Natural killer cell treated with Interleukin-12 subunit alpha and Interleukin-12 subunit beta and Interleukin-15 and Interleukin-18, amount 100 ng/mL, for 72 hours (primary cell): ENCODE measurements at regions not wholly inside any gene's neighbourhood (a gene's known extent, or its start where the extent isn't known, plus 50 kb on each side); places are given as distances from the start of the nearest gene placed in this dataset.
A peak's percentile ranks its signal among the peaks of the same experiment; 100 is the strongest.
"Not testable (repeated sequence)": the region's sequence is repeated elsewhere in the genome, so short reads cannot be mapped to it uniquely, and the experiment has no call there.

Experiments
- ATAC-seq, 2 donors: fragments of 150-1000 bp; cut with Tn5 transposase in 1 of 2; sonication (Bioruptor Pico), chemical (Tn5 transposase) in 1 of 2; 2 replicates each; pipeline ENCODE4 v1.10.0; 2021
- DNase-seq: peaks from one replicate; pipeline ENCODE4 v3.0.0; 2022; ENCODE audit warnings: low spot score
- H3K27ac Mint-ChIP-seq, 2 donors: 1 replicate in 1 of 2; 2 replicates in 1 of 2; pipeline ENCODE4 v1.8.0; 2022; ENCODE audit warnings: mixed read lengths in 2 of 2, mild to moderate bottlenecking in 1 of 2, moderate library complexity in 1 of 2
- H3K27me3 Mint-ChIP-seq, 2 donors: 1 replicate in 1 of 2; 2 replicates in 1 of 2; pipeline ENCODE4 v1.8.0; 2022; ENCODE audit warnings: mixed read lengths in 2 of 2
- H3K36me3 Mint-ChIP-seq: one replicate; pipeline ENCODE4 v1.8.0; 2022; ENCODE audit warnings: mixed read lengths
- H3K4me1 Mint-ChIP-seq, 2 donors: 1 replicate in 1 of 2; 2 replicates in 1 of 2; pipeline ENCODE4 v1.8.0; 2022; ENCODE audit warnings: low read depth in 2 of 2, mixed read lengths in 2 of 2, mild to moderate bottlenecking in 1 of 2
- H3K4me3 Mint-ChIP-seq: one replicate; pipeline ENCODE4 v1.8.0; 2022; ENCODE audit warnings: mixed read lengths
- H3K9me3 Mint-ChIP-seq: 2 replicates; pipeline ENCODE4 v1.8.0; 2022; ENCODE audit warnings: mixed read lengths

- not testable (repeated sequence) for DNase-seq, ATAC-seq, H3K9me3 Mint-ChIP-seq, H3K27ac Mint-ChIP-seq, H3K36me3 Mint-ChIP-seq, H3K4me1 Mint-ChIP-seq, H3K4me3 Mint-ChIP-seq
- H3K27me3 Mint-ChIP-seq: peaks cover 18 to 19% of the 10 kb centered on the region in 2 donors
These were observed 214.5 kb downstream of the SIPA1L2 start for GRCh38 chr1:232415481-232415880.

DNA sequence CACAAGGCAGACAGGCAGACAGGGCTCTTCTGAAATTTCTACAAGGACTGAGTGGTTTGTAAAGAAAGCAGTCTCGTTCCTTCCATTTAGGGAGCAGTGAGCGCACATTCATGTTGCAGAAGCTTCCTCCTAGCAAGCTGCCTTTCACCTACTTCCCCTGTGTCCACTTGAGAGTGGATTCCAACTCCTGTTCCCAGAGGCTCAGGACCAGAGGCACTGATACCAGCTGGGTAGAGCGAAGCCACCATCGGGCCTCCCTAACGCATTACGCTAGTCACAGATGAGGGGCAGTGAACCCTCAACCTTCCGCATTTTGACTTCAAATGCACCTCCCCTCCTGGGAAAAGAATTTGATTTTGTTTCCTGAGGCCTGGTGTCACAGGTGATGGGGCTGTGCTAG is 215.8 kb downstream of the SIPA1L2 start:
- H3K36me3 Mint-ChIP-seq: no peaks in the 10 kb centered on the region
- H3K27ac Mint-ChIP-seq: no peak overlapping the region
- ATAC-seq (no peak), DNase-seq (no peak)
- H3K9me3 Mint-ChIP-seq: no peaks in the 10 kb centered on the region
- H3K4me1 Mint-ChIP-seq: no peaks in the 10 kb centered on the region
- H3K4me3 Mint-ChIP-seq: no peak overlapping the region
- peaks cover 18 to 19% of the 10 kb centered on the region in 2 donors for H3K27me3 Mint-ChIP-seq

- H3K9me3 Mint-ChIP-seq: no peaks in the 10 kb centered on the region
- H3K4me1 Mint-ChIP-seq: no peaks in the 10 kb centered on the region
- DNase-seq (no peak), ATAC-seq (no peak)
- H3K4me3 Mint-ChIP-seq: no peak overlapping the region
- no peak overlapping the region for H3K27ac Mint-ChIP-seq
- H3K27me3 Mint-ChIP-seq: peaks cover 18 to 19% of the 10 kb centered on the region in 2 donors
- no peaks in the 10 kb centered on the region for H3K36me3 Mint-ChIP-seq
These were observed 216.3 kb downstream of the SIPA1L2 start for GRCh38 chr1:232413674-232414073.

- Mint-ChIP-seq H3K4me1 (no peaks in the 10 kb centered on the region), H3K4me3 (no peak overlapping the region), H3K9me3 (no peaks in the 10 kb centered on the region), H3K27ac (no peak overlapping the region), H3K27me3 (peaks cover 10 to 18% of the 10 kb centered on the region in 2 donors), H3K36me3 (no peaks in the 10 kb centered on the region)
- ATAC-seq (no peak), DNase-seq (no peak)
These were observed 220.3 kb downstream of the SIPA1L2 start for GRCh38 chr1:232409584-232409983.

DNA sequence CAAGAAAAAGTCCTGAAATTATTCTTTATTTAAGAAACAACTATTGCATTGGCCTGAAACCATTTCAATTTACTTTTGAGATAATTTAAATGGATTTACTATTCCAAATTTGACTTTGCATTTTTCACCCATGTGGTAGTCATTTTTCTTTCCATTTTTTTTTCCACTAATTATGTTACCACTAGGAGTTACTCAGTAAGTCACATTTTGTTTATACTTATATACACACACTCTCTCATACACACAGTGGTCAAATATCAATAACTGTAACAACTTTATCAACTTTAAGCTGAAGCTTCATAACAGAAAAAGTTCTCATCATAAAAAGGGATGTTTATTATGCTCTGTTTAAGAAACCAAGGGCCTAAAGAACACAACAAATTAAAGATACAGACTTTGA is 222.8 kb downstream of the SIPA1L2 start:
- Mint-ChIP-seq H3K9me3 (no peaks in the 10 kb centered on the region), H3K27me3 (peaks cover 7 to 9% of the 10 kb centered on the region in 2 donors), H3K27ac (no peak overlapping the region), H3K4me1 (no peaks in the 10 kb centered on the region), H3K4me3 (no peak overlapping the region), H3K36me3 (no peaks in the 10 kb centered on the region)
- DNase-seq: no peak
- no peak for ATAC-seq

- no peak overlapping the region for H3K4me3 Mint-ChIP-seq
- H3K36me3 Mint-ChIP-seq: no peaks in the 10 kb centered on the region
- no peaks in the 10 kb centered on the region for H3K4me1 Mint-ChIP-seq
- DNase-seq (no peak), ATAC-seq (no peak)
- no peaks in the 10 kb centered on the region for H3K9me3 Mint-ChIP-seq
- peaks cover 11 to 13% of the 10 kb centered on the region in 2 donors for H3K27me3 Mint-ChIP-seq
- H3K27ac Mint-ChIP-seq: no peak overlapping the region
These were observed 224.2 kb downstream of the SIPA1L2 start for GRCh38 chr1:232405781-232406180.

DNA sequence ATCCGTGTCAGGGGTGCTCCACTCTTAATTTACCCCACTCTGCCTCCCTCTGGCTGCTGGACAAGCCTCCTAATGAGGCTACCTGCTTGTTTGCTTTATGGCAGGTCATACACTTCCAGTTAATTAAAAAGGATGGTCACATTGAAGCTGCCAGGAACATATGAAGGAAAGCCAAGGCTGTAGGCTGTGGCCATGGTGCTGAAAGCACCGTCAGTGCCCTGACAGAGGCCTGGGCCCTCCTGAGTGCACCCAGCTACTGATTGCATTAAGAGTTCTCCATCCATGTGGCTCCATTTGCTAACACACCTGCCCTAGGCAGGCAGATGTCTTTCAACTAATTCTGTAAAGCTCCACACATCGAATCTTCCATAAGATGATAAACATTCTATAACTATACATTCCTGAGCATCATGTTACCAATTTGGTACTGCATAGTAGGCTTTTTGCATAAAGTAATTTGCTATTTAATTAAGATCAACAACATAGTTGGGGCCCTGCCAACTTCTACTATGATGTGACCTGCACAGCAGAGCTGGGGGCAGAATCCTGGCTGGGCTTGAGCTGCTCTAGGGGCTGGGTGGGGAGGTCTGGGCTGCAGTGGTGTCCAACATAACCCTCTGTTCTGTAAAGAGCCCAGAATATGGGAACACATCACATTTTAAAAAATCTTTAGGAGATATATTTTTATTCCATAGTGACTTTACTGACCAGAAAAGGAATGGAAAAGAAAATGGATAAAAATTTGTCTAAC is 224.8 kb downstream of the SIPA1L2 start:
- Mint-ChIP-seq H3K9me3 (no peaks in the 10 kb centered on the region), H3K36me3 (no peaks in the 10 kb centered on the region), H3K4me1 (no peaks in the 10 kb centered on the region), H3K4me3 (no peak overlapping the region), H3K27me3 (peaks cover 17 to 20% of the 10 kb centered on the region in 2 donors), H3K27ac (no peak overlapping the region)
- no peak for ATAC-seq
- no peak for DNase-seq

- Mint-ChIP-seq H3K27ac (no peak overlapping the region), H3K36me3 (no peaks in the 10 kb centered on the region), H3K4me1 (no peaks in the 10 kb centered on the region), H3K27me3 (peaks cover 18 to 22% of the 10 kb centered on the region in 2 donors), H3K4me3 (no peak overlapping the region), H3K9me3 (no peaks in the 10 kb centered on the region)
- DNase-seq (no peak), ATAC-seq (no peak)
These were observed 225.7 kb downstream of the SIPA1L2 start for GRCh38 chr1:232404227-232404626.

- Mint-ChIP-seq H3K9me3 (no peaks in the 10 kb centered on the region), H3K4me1 (no peaks in the 10 kb centered on the region), H3K4me3 (no peak overlapping the region), H3K27ac (no peak overlapping the region), H3K27me3 (peaks cover 18 to 25% of the 10 kb centered on the region in 2 donors), H3K36me3 (no peaks in the 10 kb centered on the region)
- DNase-seq (no peak), ATAC-seq (peak in 1 of 2 donors; percentile 20)
These were observed 226.8 kb downstream of the SIPA1L2 start for GRCh38 chr1:232403017-232403714.

- peaks cover 18 to 19% of the 10 kb centered on the region in 2 donors for H3K27me3 Mint-ChIP-seq
- no peak for DNase-seq
- peaks cover 8 to 17% of the 10 kb centered on the region in 2 donors for H3K4me1 Mint-ChIP-seq
- no peak overlapping the region for H3K4me3 Mint-ChIP-seq
- H3K36me3 Mint-ChIP-seq: no peaks in the 10 kb centered on the region
- no peak overlapping the region for H3K27ac Mint-ChIP-seq
- no peaks in the 10 kb centered on the region for H3K9me3 Mint-ChIP-seq
- ATAC-seq: peak in 1 of 2 donors; percentile 56
These were observed 231.1 kb downstream of the SIPA1L2 start for GRCh38 chr1:232398823-232399222.

DNA sequence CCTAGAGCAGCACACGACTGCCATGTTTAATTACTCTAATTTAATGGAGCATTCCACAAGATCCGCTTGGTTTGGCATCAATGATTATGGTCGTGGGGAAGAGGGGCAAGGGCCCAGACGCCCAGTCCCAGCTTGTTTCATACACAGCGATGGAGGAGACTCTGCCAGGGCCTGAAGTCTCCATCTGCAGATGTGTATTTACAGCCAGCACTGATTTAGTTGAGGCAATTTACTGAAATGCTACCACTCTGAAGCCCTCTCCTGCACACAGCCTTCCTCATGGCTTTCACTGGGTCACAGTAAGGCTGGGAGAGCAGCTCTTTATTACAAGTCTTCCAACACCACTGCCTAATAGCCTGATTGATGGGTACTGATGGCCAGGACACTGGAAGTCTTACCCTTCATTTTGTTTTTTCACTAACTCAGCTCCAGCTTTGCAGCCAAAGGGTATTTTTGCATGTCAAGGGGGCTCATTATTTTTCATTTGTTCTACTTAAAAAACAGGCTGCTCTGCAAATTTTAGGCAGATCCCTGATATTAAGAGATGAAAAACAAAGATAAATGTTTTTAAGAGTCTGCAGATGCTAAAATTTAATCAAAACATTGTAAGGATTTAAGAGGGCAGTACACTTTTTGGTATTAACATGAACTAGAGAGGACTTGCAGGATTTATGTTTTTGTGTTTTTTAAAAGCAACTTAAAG is 236.3 kb downstream of the SIPA1L2 start:
- peaks cover 8 to 17% of the 10 kb centered on the region in 2 donors for H3K4me1 Mint-ChIP-seq
- H3K36me3 Mint-ChIP-seq: no peaks in the 10 kb centered on the region
- ATAC-seq: no peak
- H3K27ac Mint-ChIP-seq: no peak overlapping the region
- no peak for DNase-seq
- H3K9me3 Mint-ChIP-seq: no peaks in the 10 kb centered on the region
- H3K27me3 Mint-ChIP-seq: peaks cover 9% of the 10 kb centered on the region in 2 donors
- H3K4me3 Mint-ChIP-seq: no peak overlapping the region

DNA sequence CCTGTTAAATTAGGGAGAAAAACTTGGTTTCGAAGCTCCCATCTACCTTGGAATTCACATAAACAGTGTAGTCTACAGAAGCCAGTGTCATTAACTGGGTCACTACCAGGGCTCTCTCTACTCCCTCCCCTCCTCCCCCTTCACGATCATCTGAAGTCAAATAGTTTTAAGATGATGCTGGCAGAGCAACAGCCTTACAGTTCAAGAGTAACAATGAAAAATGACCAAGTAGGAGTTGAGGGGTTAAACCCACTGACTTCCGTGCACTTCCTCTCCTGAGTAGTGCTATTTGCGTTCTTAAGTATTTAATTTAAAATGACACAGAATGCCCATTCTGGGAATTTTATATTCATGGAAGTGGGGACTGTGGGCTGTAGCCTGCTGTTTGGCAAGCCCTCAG is 236.9 kb downstream of the SIPA1L2 start:
- H3K27me3 Mint-ChIP-seq: peaks cover 9 to 11% of the 10 kb centered on the region in 2 donors
- no peaks in the 10 kb centered on the region for H3K36me3 Mint-ChIP-seq
- H3K27ac Mint-ChIP-seq: no peak overlapping the region
- DNase-seq (no peak), ATAC-seq (no peak)
- peaks cover 8 to 17% of the 10 kb centered on the region in 2 donors for H3K4me1 Mint-ChIP-seq
- H3K4me3 Mint-ChIP-seq: no peak overlapping the region
- H3K9me3 Mint-ChIP-seq: no peaks in the 10 kb centered on the region

DNA sequence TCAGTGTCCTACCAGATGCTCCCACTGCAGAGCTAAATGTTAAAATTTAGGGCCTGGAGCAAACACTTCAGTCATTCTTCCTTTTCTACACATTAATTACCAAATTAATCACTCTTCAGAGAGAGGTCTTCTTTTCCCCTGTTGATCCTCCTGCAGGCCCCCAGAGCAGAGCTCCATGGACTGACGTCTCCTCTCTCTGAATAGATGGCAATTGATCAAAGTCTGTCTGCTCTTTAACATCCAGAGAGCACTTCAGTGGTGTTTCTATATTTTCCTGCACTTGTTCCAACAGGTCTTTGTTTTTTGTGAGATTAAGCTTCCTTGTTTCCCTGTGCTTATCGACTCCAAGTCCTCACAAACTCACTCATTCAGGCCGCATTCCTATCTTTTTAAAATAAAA is 239.3 kb downstream of the SIPA1L2 start:
- Mint-ChIP-seq H3K27ac (no peak overlapping the region), H3K4me3 (no peak overlapping the region), H3K27me3 (peaks cover 9 to 11% of the 10 kb centered on the region in 2 donors), H3K9me3 (no peaks in the 10 kb centered on the region), H3K4me1 (peaks cover 8% of the 10 kb centered on the region in 2 donors), H3K36me3 (no peaks in the 10 kb centered on the region)
- DNase-seq (no peak), ATAC-seq (no peak)

DNA sequence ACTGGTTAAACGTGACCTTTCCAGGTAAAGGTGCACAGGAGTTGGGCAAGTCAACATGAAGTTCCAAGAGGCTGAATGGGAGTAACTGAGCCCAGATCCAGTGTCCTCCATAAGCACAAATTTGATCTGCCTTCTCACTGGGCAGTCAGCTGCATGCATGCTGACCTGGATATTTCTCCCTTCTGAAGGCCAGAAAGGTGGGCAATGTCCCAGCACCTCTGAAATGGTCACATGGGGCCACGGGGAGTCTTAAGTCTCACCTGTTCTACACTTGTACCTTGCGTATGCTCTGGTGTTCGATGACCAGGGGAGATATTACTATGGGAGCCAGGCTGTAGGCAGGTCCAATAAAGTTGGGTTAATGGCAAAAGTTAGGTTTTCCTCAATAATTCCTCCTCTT is 240.2 kb downstream of the SIPA1L2 start:
- ATAC-seq (no peak), DNase-seq (no peak)
- H3K4me1 Mint-ChIP-seq: peaks cover 7 to 10% of the 10 kb centered on the region in 2 donors
- H3K27ac Mint-ChIP-seq: no peak overlapping the region
- H3K27me3 Mint-ChIP-seq: peaks cover 9 to 14% of the 10 kb centered on the region in 2 donors
- H3K9me3 Mint-ChIP-seq: no peaks in the 10 kb centered on the region
- H3K4me3 Mint-ChIP-seq: no peak overlapping the region
- no peaks in the 10 kb centered on the region for H3K36me3 Mint-ChIP-seq
